ENCODE measurements at regions not wholly inside any gene's neighbourhood (a gene's known extent, or its start where the extent isn't known, plus 50 kb on each side); places are given as distances from the start of the nearest gene placed in this dataset.

DNA sequence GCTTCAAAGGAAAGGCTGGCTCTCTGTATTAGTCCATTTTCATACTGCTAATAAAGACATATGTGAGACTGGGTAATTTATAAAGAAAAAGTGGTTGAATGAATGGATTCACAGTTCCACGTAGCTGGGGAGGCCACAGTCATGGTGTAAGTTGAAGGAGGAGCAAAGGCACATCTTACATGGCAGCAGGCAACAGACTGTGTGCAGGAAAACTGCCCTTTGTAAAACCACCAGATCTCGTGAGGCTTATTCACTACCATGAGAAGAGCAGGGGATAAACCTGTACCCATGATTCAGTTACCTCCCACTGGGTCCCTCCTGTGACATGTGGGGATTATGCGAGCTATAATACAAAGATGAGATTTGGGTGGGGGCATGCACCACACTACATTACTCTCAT lies 1486.6 kb downstream of the PCDH7 start:
- no peaks in the 10 kb centered on the region for H3K27me3 Mint-ChIP-seq
- H3K9me3 Mint-ChIP-seq: peaks cover 28% of the 10 kb centered on the region
- no peak overlapping the region for H3K27ac Mint-ChIP-seq
- no peaks in the 10 kb centered on the region for H3K36me3 Mint-ChIP-seq
- no peak overlapping the region for H3K4me3 Mint-ChIP-seq
- H3K4me1 Mint-ChIP-seq: no peaks in the 10 kb centered on the region

DNA sequence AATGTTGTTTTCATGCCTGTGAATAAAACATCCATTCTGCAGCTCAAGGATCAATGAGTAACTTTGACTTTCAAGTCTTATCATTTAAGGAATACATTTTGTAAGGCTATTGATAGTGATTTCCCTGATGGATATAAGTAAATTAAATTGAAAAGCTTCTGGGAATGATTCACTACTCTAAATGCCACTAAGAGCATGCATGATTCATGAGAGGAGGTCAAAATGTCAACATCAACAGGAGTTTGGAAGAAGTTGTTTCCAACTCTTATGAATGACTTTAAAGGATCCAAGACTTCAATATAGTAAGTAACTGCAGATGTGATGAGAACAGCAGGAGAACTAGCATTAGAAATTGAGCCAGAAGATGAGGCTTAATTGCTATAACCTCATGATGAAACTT lies 1487.3 kb downstream of the PCDH7 start:
- Mint-ChIP-seq H3K4me3 (no peak overlapping the region), H3K9me3 (peaks cover 21% of the 10 kb centered on the region), H3K27ac (no peak overlapping the region), H3K36me3 (no peaks in the 10 kb centered on the region), H3K4me1 (no peaks in the 10 kb centered on the region), H3K27me3 (no peaks in the 10 kb centered on the region)

DNA sequence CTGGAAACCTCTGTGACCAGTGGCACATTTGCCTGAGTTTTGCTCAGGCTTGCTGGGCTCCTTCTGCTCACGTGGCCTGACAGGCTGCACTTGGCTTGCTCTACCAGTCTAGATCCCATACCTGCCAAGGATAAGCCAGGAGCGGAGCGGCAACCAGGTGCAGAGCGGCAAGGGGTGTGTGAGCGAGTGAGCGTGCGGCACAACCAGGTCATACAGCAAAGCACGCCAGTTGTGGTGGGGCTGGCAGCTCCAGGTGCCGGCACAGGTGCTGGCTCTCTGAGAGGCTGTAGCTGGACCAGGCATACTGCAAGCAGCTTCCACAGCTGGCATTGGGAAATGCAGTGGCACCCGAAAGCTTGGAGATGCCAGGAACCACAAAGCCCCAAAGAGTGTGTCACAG lies 1495.1 kb downstream of the PCDH7 start:
- Mint-ChIP-seq H3K27ac (no peak overlapping the region), H3K4me3 (no peak overlapping the region), H3K4me1 (no peaks in the 10 kb centered on the region), H3K27me3 (no peaks in the 10 kb centered on the region), H3K36me3 (no peaks in the 10 kb centered on the region), H3K9me3 (peaks cover 5% of the 10 kb centered on the region)

DNA sequence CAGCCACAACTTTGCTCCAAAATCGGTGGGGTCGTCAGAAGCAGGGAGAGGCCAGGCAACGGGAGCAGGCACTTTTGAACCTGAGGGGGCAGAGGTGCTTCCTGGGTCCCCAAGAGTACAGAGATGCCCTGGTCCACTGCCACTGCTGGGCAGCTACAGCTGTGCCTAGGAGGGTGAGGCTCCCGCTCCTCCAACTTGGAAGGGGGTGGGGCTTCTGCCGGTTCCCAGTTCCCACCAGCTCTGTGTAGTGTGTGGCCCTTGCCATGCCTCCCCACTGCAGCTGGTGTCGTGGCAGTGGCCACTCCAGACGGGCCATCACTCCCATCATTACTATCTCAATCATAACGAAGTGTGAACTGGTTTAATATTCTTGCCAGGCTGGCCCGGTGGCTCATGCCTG lies 1496.3 kb downstream of the PCDH7 start:
- Mint-ChIP-seq H3K27me3 (no peaks in the 10 kb centered on the region), H3K9me3 (no peaks in the 10 kb centered on the region), H3K27ac (no peak overlapping the region), H3K4me1 (no peaks in the 10 kb centered on the region), H3K36me3 (no peaks in the 10 kb centered on the region), H3K4me3 (no peak overlapping the region)

DNA sequence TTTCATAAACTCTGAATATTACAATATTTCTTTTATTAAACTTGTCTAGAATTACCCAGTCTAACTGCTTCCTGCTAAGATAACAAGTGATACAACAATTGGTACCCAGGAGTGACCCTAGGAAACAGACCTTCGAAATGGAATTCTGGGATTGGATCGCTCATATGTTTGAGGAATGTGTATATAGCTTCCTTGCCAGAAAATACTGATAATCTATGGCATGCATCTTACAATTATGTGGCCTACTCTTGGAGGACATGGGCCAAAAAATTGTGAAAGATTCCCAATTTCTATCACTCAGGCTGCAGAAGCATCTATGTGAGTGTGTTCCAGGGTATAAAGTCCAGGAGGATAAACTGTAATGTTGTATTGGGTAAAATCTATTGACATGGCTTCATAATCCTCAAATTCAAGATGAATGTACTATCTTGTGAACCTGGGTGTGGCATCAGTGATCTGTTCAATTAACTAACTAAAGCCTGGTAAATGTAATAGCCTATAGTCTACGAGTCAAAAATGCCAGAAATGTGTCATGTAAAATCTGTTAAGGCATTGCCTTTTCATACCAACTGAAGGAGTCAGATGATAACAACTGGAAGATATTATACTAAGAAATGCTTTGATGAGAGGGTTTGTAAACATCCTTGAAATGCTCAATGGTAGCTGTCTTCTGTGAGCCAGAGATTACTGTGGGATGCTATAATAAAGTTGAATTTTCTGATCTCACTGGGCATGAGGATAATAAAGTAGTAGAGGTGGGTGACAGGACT lies 1499.3 kb downstream of the PCDH7 start:
- no peaks in the 10 kb centered on the region for H3K27me3 Mint-ChIP-seq
- no peak overlapping the region for H3K4me3 Mint-ChIP-seq
- H3K36me3 Mint-ChIP-seq: no peaks in the 10 kb centered on the region
- no peaks in the 10 kb centered on the region for H3K4me1 Mint-ChIP-seq
- H3K27ac Mint-ChIP-seq: no peak overlapping the region
- no peaks in the 10 kb centered on the region for H3K9me3 Mint-ChIP-seq

DNA sequence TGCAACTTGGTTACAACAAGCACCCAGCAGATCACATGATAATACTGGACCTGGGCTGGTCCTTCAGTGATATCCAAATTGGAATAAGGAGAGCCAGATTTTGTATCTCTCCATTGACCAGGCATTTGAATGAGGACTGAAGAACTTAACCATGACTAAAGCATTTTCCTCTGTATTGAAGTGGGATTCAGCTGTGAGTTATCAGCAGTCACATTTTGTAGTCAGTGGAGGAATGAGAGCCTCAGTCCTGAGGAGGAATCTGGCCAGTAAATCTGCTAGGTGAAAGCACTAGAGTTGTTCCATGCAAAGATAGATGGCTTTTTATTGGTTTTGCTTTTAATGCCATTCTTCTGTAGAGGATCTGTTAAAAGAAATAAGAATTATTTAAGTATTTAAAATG lies 1506.0 kb downstream of the PCDH7 start:
- no peaks in the 10 kb centered on the region for H3K9me3 Mint-ChIP-seq

DNA sequence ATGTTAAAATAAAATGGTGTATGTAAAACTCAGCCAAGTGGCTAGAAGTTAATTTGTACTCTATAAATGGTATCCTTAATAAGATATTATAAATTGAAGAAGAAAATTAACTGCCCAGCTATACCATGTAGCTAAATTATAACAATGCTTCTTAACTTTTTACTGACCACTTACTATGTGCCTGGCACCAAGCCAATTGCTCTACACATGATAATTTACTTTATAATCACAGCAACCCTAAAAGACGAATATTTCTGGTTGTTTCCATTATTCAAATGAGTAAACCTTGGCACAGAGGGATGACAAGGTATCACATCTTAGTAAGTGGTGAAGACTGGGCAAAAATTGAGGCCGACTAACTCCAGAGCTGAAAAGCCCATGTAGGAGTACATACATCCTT lies 1506.6 kb downstream of the PCDH7 start:
- Mint-ChIP-seq H3K36me3 (no peaks in the 10 kb centered on the region), H3K27me3 (no peaks in the 10 kb centered on the region), H3K27ac (no peak overlapping the region), H3K9me3 (no peaks in the 10 kb centered on the region), H3K4me1 (no peaks in the 10 kb centered on the region), H3K4me3 (no peak overlapping the region)

More for the DNA sequence above, 1506.0 kb downstream of the PCDH7 start:
- no peaks in the 10 kb centered on the region for H3K4me1 Mint-ChIP-seq
- no peaks in the 10 kb centered on the region for H3K27me3 Mint-ChIP-seq
- H3K4me3 Mint-ChIP-seq: no peak overlapping the region
- H3K36me3 Mint-ChIP-seq: no peaks in the 10 kb centered on the region
- H3K27ac Mint-ChIP-seq: no peak overlapping the region

DNA sequence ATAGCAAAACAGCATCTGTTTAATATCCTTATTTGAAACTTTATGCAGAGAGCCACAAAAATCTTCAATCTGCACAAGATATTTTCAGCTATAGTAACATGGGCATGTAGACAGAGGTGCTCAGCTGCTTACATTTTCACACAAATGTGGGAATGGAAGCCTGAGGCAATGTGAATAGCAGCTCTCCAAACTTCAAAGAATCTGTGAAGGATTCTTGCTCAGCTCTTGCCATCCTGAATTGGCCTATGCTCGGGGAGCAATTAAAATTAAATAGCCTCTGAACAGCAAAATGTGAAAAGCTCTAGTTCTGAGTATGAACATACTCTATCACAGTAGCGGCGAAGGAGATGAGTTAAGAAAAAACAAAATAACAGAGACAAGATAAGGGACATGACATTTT lies 1523.8 kb downstream of the PCDH7 start:
- Mint-ChIP-seq H3K4me1 (no peaks in the 10 kb centered on the region), H3K27me3 (no peaks in the 10 kb centered on the region), H3K27ac (no peak overlapping the region), H3K4me3 (no peak overlapping the region), H3K36me3 (no peaks in the 10 kb centered on the region), H3K9me3 (peaks cover 5% of the 10 kb centered on the region)

DNA sequence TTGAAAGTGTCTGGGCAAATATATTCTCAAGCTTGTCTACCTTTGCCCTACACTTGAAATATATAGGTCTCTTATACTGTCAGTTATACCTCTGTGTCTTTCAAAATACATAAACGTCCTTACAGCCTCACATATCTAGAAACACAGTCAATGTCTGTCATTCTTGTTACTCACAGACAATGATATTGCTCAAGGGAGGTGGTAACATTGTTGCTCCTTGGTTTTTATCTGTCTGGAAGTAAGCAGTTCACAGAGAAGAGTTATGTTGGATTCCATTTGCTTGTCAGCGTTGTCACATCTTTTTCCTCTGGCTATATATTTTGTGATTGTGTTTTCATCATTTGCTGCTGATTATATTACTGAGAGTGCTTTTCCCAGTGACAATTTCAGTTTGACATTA lies 1528.9 kb downstream of the PCDH7 start:
- Mint-ChIP-seq H3K4me3 (no peak overlapping the region), H3K27me3 (no peaks in the 10 kb centered on the region), H3K27ac (no peak overlapping the region), H3K36me3 (no peaks in the 10 kb centered on the region), H3K4me1 (no peaks in the 10 kb centered on the region), H3K9me3 (peaks cover 5% of the 10 kb centered on the region)

DNA sequence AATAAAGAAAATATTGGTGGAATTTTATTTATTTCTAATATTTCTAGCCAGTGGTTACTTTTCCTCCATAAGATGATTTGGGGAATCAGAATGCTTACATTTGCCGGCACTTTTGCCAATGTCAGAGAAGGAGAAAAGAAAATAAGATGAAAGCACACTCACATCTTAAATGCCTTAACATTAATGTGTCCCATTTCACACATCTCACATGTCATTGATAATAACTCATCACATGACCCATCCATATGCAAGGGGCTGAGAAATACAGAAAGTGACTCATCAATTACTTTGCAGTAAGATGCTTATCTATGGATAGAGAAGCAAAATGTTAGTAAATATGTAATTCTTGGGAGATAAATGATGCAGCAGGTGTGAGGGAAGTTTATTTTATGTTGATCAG lies 1531.0 kb downstream of the PCDH7 start:
- Mint-ChIP-seq H3K4me1 (no peaks in the 10 kb centered on the region), H3K27me3 (no peaks in the 10 kb centered on the region), H3K9me3 (peaks cover 2% of the 10 kb centered on the region), H3K4me3 (no peak overlapping the region), H3K27ac (no peak overlapping the region), H3K36me3 (no peaks in the 10 kb centered on the region)

DNA sequence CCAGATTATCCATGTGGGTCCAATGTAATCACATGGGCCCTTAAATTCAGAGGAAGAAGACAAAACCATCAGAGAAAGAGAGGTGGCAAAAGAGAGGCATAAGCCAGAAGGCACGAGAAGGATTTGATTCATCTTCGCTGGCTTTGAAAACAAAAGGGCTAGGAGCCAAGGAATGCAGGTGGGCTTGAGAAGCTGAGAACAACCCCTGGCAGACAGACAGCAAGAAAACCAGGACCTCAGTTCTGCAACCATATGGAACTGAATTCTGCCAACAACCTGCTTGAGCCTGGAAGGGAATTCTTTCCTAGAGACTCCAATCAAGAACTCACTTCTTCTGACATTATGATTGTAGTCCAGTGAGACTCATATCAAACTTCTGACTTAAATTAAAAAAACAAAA lies 1531.8 kb downstream of the PCDH7 start:
- no peak overlapping the region for H3K4me3 Mint-ChIP-seq
- H3K4me1 Mint-ChIP-seq: no peaks in the 10 kb centered on the region
- no peaks in the 10 kb centered on the region for H3K9me3 Mint-ChIP-seq
- no peaks in the 10 kb centered on the region for H3K27me3 Mint-ChIP-seq
- no peaks in the 10 kb centered on the region for H3K36me3 Mint-ChIP-seq
- no peak overlapping the region for H3K27ac Mint-ChIP-seq

DNA sequence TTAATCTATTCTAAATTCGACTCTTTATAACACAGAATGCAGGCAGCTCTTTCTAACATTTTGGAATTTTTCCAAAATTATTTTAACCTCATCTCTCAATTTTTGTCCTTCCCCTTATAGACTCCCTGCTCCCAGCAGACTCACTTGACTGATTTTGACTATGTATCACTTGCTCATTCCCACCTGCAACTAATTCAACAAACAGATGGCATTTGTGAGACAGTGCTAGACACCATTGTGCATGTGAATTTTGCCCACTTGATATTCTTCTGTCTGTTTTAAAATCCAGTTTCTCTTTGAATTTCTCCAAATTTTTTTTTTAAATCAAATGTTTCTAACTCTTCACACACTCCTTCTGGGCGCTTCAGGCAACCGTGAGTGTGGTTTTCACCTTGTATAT lies 1534.0 kb downstream of the PCDH7 start:
- Mint-ChIP-seq H3K36me3 (no peaks in the 10 kb centered on the region), H3K27ac (no peak overlapping the region), H3K4me3 (no peak overlapping the region)

DNA sequence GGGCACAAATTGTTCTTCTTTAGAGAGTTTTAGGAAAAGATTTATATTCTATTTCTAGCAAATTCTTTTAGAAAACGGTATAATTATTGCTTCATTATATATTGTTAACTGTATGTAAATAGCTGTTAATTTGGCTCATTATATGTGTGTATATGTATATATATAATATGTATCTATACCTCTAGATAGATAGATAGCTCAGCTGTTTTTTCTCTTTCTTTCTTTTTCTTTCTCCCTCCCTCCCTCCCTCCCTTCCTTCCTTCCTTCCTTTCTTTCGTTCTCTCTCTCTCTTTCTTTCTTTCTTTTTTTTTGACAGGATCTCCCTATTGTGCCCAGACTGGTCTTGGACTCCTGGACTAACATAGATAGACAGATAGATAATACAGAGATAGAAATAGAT lies 1538.8 kb downstream of the PCDH7 start:
- Mint-ChIP-seq H3K27ac (no peak overlapping the region), H3K9me3 (no peaks in the 10 kb centered on the region), H3K27me3 (no peaks in the 10 kb centered on the region), H3K4me1 (no peaks in the 10 kb centered on the region), H3K4me3 (no peak overlapping the region), H3K36me3 (no peaks in the 10 kb centered on the region)

More for the DNA sequence above, 1534.0 kb downstream of the PCDH7 start:
- H3K27me3 Mint-ChIP-seq: no peaks in the 10 kb centered on the region
- H3K9me3 Mint-ChIP-seq: no peaks in the 10 kb centered on the region
- H3K4me1 Mint-ChIP-seq: no peaks in the 10 kb centered on the region

DNA sequence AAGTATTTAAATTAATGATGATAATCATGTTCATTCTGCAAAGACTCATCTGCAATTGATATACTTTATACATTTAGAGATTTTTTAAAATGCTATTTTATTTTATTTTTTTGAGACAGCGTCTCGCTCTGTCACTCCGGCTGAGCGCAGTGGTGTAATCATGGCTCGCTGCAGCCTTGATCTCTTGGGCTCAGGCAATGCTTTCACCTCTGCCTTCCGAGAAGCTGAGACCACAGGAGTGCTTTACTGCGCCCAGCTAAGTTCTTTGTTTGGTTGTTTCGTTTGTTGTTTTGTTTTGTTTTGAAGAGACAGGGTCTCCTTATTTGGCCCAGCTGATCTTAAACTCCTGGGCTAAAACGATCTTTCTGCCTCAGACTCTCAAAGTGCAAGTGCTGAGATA lies 1541.0 kb downstream of the PCDH7 start:
- no peak overlapping the region for H3K27ac Mint-ChIP-seq
- no peaks in the 10 kb centered on the region for H3K36me3 Mint-ChIP-seq
- no peaks in the 10 kb centered on the region for H3K27me3 Mint-ChIP-seq
- no peaks in the 10 kb centered on the region for H3K9me3 Mint-ChIP-seq
- no peaks in the 10 kb centered on the region for H3K4me1 Mint-ChIP-seq
- no peak overlapping the region for H3K4me3 Mint-ChIP-seq

DNA sequence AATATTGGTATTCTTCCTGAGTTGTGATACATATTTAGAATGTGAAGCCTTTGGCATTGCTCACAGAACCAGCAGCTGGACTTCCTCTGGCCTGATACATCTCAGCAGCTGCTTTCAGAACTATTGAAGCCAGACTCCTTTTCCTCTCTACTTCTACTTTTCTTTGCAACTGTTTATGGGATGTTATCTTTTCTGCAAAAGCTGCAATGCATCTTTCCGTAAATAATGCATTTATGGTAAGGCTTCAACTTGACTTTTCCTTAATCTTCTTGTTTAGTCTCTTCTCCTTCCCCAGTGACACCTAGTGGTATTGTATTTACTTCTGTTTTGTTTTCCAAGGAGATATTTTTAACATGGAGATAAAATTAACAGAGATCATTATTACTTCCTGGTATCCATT lies 1548.7 kb downstream of the PCDH7 start:
- no peak overlapping the region for H3K4me3 Mint-ChIP-seq

DNA sequence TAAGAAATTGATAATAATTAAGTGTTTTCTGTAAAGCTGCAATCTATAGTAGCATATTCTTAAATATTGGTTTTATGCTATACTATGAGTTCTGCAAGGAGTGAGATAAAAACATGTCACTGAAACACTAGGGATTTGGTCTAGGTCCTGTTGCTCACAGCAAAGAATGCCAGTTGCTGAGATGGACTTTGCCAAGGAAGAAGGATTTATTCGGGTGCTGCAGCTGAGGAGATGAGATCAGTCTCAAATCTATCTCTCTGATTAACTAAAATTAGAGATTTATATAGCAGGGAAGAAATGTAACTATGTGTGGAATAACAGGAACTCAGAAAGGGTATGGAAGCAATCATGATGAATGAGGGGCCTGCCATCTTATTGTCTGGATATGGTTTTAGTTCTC lies 1569.9 kb downstream of the PCDH7 start:
- Mint-ChIP-seq H3K36me3 (no peaks in the 10 kb centered on the region), H3K27me3 (no peaks in the 10 kb centered on the region), H3K4me1 (no peaks in the 10 kb centered on the region), H3K9me3 (no peaks in the 10 kb centered on the region), H3K4me3 (no peak overlapping the region), H3K27ac (no peak overlapping the region)

More for the DNA sequence above, 1548.7 kb downstream of the PCDH7 start:
- Mint-ChIP-seq H3K9me3 (no peaks in the 10 kb centered on the region), H3K27ac (no peak overlapping the region), H3K4me1 (no peaks in the 10 kb centered on the region), H3K27me3 (no peaks in the 10 kb centered on the region), H3K36me3 (no peaks in the 10 kb centered on the region)

DNA sequence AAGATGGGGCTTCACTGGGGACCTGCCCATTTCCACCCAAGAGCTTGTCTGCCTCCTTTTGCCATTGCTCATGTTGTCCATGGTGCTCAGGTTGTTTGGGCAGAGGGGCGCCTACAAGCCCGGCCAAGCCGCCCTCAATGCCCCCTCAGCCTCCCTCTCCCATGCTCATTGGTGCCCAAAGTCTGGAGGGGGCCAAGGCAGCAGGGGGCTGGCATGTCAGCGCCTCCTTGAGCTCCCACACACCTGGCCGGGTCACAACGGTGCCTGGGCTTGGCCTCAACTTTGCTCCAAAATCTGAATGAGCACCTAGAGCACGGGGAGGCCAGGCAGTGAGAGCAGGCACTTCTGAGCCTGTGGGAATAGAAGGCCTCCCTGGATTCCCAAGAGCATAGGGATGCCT lies 1598.8 kb downstream of the PCDH7 start:
- Mint-ChIP-seq H3K4me3 (no peak overlapping the region), H3K4me1 (no peaks in the 10 kb centered on the region), H3K36me3 (no peaks in the 10 kb centered on the region), H3K27me3 (no peaks in the 10 kb centered on the region), H3K9me3 (peaks cover 21% of the 10 kb centered on the region), H3K27ac (no peak overlapping the region)

All from activated naive CD4-positive, alpha-beta T cell treated with anti-CD3 and anti-CD28 coated beads, Interleukin-2, amount 50 U/mL, for 24 hours (primary cell).